Forelimb muscle (tissue), 1 donor: ENCODE measurements at regions not wholly inside any gene's neighbourhood (a gene's known extent, or its start where the extent isn't known, plus 50 kb on each side); places are given as distances from the start of the nearest gene placed in this dataset.

ENCODE experiments used
- DNase-seq: peaks from one replicate; pipeline ENCODE4 v3.0.0-alpha.2; 2013; ENCODE audit warnings: low read depth

GRCh38 chr3:67882981-67883380, 228.6 kb upstream of the SUCLG2 start:
- no peak for DNase-seq

GRCh38 chr3:67876261-67876660, 221.8 kb upstream of the SUCLG2 start:
- DNase-seq = no peak

GRCh38 chr3:67875858-67876257, 221.4 kb upstream of the SUCLG2 start:
- no peak for DNase-seq

- DNase-seq = no peak
These were observed 220.9 kb upstream of the SUCLG2 start for GRCh38 chr3:67875338-67875737.

DNA sequence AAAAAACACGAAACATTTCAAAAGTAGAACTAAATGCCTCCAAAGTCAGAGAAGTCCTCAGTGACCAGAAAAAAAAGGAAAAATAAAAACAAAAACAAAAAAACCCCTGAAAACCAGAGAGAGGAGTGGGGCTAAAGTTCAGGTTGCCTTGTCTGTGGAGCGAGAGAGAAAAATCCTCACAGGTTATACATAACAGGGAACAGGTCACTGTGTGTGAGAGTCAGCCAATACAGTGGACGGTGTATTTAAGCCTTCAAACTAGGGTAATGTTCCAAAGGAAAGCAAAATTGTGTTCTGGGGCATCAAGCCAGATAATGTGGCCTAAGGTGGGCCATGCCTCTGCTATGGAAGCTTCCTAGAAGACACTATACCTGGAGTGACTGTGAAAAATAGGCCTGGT, 216.1 kb upstream of the SUCLG2 start:
- no peak for DNase-seq

DNA sequence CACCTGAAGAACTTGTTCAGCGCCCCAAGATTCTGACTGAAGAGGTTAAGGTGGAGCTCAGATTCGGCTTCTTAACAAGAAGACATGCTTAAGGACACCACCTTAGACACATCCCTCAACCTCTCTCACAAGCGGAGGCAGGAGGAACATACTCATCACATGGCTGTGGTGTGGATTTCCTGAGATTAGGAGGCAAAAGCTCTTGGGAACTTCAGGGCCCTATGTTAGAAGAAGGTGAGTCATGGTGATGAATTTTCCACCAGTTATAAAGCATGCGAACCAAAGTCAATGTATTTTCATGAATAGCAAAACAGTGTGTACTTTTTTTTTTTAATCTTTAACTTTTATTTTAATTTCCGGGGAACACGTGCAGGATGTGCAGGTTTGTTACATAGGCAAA, 212.2 kb upstream of the SUCLG2 start:
- no peak for DNase-seq

DNA sequence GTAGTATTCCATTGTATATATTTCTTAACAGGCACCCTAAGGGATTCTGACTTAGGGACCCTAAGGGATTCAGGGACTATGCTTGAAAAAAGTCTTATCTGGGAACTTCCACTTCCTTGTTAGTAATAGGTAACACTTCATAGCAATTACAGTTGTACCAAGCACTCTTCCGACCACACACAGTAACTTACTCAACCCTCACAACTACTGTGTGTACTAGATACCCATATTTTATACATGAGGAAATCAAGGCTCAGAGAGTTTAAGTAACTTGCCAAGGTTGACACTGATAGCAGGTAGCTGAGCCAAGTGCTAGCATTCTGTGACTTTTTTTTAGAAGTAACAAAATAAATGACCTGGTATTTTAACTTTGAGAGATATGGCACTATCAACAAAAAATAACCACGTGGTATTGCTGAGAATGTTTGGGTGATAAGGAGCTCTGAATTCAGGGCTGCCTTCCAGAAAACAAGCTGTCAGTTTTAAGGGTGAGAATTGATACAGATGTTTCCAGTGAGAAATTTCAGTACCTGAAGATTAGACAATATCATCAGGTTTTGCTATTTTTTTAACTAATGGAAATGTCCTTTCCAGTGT, 210.3 kb upstream of the SUCLG2 start:
- no peak for DNase-seq

DNA sequence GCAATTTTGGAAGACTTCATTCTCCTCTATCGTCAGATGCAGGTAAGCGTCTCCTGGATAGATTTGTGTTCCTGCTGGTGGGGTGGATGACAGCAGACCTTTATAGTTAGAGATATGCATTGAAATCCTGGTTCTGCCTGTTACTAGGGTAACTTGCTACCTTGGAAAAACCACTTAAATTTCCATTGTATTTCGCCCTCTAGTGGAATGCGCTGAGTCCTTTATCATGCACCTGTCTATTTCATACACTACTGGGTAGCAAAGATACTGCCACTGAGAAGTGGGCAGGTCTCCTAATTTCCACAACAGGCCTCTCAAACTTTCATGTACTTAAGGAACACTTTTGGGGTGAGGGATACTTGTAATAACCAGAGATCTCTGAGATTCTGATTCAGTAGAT, 209.5 kb upstream of the SUCLG2 start:
- DNase-seq = no peak

DNA sequence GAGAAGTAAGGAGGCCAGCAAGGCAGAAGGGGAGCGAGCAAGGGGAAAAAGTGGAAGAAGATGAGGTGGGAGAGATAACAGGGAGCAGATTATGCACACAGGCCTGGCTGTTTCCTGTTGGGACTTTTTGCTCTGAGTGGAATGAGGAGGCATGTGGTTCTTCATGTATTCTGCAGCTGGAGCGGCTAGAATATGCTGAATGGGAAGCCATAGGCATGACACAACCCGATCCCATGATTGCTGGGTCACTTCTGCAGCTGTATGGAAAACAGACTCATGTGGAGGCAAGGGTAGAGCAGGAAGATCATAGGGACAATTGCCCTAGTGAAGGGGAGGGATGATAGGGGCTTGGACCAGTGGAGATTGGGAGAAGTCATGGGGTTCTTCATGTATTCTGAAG, 206.0 kb upstream of the SUCLG2 start:
- DNase-seq = no peak

DNA sequence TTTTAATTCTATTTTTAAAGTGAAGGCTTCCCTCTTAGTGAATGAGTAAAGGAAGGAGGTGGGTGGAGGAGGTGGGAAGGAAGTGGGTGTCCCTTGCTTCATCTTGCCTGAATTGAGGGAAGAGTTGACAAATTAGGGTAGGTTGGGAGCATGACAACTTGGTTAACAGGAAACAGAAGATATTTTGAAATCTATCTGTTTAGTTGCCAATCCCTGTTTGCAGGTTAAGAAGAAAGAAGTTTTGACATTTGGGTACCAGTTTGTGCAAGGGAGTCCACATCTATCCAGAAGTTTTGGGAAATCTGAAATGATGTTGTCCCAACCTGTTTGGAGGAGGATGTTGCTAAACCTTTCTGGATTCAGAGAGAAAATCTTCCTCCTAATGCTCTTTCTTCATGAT, 204.1 kb upstream of the SUCLG2 start:
- no peak for DNase-seq

DNA sequence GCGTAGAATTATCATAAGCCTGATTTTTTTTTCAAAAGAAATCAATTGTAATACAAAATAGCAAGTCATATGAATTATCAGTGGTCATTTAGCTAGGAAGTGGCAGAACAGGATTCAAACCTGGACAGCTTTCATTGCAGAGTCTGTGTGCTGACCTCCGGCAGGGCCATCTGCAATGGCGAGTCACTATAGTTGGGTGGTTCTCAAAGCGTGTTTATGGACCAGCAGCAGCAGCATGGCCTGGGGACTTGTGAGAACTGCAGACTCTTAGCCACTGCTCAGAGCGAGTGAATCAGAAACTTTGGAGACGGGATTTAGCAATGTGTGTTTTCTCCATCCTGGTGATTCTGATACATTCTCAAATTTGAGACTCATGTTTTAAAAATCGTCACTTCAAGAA, 202.3 kb upstream of the SUCLG2 start:
- DNase-seq = no peak

- DNase-seq = no peak
These were observed 200.3 kb upstream of the SUCLG2 start for GRCh38 chr3:67854663-67855062.

DNA sequence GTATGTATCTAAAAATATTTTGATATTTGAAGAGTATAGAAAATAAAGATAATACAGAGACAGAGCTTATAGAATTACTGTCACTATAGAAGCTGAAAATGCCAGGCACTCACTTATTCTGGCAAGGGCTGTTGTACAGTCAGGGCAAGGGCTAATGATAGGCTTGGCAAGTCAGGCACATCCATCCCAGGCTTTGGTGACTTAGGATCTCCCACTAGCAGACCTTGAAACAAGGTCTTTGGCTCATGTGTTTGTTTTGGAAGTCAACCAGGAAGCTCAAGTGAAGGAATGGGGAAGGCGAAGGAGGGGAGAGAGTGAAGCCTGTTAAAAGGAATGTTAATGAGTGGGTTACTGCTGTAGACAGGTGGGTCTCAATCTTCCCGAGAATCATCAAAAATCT, 199.1 kb upstream of the SUCLG2 start:
- DNase-seq = no peak

GRCh38 chr3:67848299-67848698, 193.9 kb upstream of the SUCLG2 start:
- DNase-seq = no peak

DNA sequence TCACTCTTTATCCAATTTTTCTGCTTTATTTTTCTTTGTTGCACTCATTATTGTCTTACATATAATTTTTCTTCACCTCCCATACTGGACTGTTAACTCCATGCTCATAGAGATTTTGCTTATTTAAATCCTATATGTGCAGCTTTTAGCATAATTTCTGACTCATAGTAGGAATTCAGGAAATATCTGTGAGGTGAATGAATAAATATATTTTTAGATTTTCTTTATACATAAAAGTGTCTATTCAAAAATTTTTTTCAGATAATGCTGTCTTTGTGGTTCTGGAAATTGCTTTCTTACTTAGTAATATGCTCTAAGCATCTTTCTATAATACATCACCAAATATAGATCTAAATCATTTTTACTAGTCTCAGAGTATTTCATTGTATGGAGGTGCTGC, 191.8 kb upstream of the SUCLG2 start:
- no peak for DNase-seq

DNA sequence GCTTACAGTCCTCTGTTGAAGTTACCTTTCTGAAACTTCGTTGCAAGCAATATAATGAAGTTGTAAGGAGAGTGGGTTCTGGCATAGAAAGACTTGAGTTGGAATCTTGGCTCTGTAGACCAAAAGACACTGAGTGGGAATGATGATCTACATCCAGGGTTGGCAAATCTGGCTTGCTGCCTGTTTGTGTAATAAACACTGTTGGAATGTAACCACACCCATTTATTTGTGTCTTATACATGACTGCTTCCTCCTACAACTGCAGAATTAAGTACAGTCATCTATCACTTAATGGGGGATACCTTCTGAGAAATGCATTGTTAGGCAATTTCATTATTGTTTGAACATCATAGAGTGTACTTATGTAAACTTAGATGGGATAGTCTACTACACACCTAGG, 178.4 kb upstream of the SUCLG2 start:
- no peak for DNase-seq

- DNase-seq = no peak
These were observed 176.8 kb upstream of the SUCLG2 start for GRCh38 chr3:67831262-67831661.

DNA sequence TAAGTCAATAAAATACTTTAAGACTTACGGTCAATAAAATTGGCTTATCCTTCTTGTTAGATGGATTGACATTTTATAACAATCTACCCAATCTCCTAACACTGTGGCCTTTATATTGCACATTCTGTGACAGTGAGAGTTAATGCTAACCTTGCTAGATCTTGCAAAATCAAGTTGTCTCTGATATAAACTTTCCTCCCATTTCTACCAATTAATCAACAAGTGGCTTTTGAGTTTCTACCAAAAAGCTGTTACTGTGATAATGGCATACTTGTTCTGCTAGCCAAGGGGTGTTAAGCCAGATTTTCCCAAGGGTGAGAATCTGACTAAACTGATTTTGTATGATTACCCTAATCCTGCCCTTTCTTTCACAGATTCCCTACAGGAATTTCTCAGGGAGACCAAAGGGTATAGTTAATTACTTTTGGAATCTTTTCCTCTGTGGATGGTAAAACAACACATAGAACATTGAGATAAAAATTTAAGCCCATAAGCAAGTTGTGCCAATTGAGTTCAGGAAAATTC, 174.1 kb upstream of the SUCLG2 start:
- DNase-seq = no peak

DNA sequence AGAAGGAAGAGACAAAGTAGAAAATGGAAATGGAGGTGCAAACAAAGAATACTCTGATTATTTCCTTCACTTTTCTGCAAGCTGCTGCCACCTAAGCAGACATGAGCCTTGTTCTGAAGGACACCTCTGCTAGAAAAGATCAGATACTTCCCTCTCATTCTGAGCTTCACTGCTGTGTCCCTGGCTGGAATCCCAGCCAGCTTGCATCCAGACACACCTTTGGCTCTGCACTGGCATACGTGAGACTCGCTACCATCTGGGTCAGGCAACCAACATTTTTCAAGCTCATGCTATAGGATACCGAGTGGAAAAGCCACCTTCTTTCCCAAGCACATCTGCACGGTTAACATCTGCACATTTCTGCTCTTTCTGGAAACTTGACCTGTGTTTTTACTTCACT, 166.7 kb upstream of the SUCLG2 start:
- no peak for DNase-seq

DNA sequence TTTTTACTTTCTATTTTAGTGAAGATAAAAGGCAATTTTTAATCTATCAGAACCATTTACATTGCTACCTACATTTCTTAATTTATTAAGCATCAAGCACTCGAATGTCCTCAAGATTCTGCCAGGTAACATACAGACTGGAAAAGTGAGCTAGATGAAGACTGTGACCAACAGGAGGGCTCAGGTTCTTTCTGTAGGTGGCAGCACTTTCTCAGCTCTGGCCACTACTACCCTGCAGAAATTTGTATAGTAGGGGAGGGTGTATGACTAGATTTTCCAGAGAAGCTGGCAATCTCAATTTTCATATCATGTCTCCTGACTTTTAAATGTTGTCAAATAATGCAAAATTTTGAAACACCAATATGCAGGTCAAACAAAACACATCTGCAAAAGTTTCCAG, 165.0 kb upstream of the SUCLG2 start:
- no peak for DNase-seq

DNA sequence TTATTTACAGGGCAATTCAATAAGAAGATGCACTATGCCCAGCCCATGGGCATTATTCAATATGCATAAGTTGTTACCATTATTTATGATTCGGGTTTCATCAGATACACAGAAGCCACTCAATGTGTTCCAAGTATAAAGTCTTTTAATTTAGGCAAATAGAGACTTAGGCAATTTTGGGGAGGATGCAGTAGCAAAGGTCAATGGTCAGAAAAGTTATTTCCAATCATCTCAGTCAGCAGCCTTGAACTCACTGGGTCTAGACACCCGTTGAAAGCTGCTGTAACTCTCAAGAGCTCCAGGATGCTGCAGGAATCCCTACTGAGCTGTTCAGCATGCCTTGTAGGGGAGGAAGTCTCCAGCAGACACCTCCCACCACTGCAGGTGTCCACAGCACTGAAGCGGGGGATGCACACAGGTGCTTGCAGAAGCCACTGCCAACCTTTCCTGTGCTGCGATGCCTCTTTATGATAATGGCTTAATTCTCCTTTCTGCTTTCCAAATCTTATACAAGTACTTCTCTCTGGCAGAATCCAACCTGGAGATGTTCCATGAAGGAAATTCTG, 155.0 kb upstream of the SUCLG2 start:
- no peak for DNase-seq

DNA sequence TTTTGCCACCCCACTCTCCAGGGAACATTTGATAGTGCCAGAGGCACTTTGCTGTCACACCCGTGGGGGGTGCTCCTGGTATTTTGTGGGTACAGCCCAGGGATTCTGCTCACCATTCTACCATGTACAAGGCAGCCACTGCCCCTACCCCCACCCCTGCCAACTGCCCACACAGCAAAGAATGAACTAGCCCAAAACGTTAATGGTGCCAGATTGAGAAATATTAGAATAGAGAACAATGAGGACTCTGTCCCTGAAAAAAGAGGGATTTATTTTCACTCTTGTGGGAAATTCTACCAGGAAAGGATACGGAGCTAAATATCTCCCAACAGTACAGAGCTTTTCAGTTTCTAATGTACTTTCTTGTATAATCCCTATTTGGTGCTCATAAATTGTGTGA, 154.5 kb upstream of the SUCLG2 start:
- DNase-seq = no peak

DNA sequence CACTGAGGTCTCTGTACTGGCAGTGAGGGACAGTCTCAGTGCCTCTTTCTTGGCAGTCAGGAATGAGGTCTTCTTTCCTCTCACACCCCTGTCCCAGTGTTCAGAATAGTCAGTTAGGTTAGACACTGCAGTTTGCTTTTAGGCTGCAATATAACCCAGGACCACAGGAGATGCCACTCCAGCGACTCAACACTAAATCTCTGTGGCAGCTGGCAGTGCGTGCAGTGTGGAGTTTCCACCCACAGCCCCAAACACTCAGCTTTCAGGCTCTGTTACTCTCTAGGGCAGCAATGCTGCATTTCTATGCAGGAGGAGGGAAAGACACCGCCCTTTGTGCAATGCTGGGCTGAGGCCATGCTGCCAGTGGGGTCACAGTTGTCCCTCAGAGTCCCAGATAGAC, 150.2 kb upstream of the SUCLG2 start:
- no peak for DNase-seq

DNA sequence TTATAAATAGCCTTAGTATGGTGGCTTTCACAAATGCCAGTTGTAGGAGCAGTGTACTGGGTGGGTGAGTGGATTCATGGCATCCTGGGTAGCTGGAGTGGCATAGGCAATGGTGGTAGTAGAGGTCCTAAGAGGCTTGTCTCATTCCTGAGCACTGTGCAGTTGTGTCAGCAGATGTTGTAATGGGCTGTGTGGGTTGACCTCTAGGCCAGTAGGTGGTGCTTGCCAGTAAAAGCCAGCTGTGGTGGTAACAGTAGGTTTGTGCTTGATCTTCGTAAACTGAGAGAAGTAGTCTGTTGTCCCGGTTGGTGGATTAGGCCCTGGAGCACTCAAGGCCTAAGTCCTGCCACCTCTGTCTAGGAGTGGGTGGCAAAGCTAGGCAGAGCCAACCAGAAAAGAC, 149.7 kb upstream of the SUCLG2 start:
- no peak for DNase-seq
